ENCODE measurements at regions not wholly inside any gene's neighbourhood (a gene's known extent, or its start where the extent isn't known, plus 50 kb on each side); places are given as distances from the start of the nearest gene placed in this dataset.

DNA sequence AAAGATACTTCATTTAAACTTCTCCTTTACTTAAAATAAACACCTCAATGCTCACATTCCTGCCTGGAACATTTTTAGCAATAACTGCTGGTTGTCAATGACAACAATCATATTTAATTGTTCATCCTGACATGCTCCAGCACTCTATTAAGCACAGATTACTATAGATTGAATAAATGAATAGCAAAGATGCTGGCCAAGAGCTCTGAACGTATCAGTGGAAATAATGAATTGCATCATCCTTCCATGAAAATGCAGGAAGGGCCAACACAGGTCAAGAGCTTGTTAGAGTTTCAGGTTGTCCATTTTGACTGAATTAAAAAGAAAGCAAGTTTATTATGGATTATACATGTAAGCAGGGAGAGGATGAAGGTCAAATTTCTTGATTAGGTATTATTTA lies 994.0 kb downstream of the TSN start:
- CTCF ChIA-PET, result no interaction called here
- POLR2A ChIA-PET (ENCODE audit: low non-redundant PET), result no interaction called here
- H3K27ac ChIP-seq, result no peak overlapping the region

DNA sequence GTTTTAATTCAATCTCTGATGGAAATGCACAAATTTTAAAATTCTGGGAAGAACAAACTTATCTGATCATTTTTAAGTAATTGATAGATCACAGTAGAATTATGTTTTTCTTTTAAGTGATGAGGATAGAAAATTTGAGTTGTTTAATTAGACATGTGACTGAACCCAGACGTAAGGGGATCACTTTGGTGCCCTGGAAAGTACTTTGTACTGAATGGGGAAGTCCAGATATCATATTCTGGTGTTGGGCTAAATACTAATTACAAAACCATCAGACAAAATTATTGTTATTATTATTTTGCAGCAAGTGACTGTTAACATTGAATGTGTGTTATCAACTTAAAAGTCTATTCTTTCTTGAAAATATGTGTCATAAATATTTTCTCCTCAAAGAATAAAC lies 994.6 kb downstream of the TSN start:
- ChIA-PET POLR2A (ENCODE audit: low non-redundant PET) (no interaction called here), CTCF (no interaction called here)
- no peak overlapping the region for H3K27ac ChIP-seq
- DNase-seq (ENCODE audit: low spot score), result no peak
- TF ChIP-seq CTCF (conservative IDR thresholded peaks at IDR 0.05; ENCODE audit: low read depth), result no peak

More for the DNA sequence above, 994.0 kb downstream of the TSN start:
- no peak for TF ChIP-seq CTCF (conservative IDR thresholded peaks at IDR 0.05; ENCODE audit: low read depth)
- no peak for DNase-seq (ENCODE audit: low spot score)

GRCh38 chr2:122750808-122751207 lies 995.4 kb downstream of the TSN start:
- H3K27ac ChIP-seq, result no peak overlapping the region
- no peak for DNase-seq (ENCODE audit: low spot score)
- no peak for TF ChIP-seq CTCF (conservative IDR thresholded peaks at IDR 0.05; ENCODE audit: low read depth)
- CTCF ChIA-PET, result no interaction called here
- POLR2A ChIA-PET (ENCODE audit: low non-redundant PET), result no interaction called here

- ChIA-PET POLR2A (ENCODE audit: low non-redundant PET) (no interaction called here), CTCF (interaction anchor here (0.6 kb wide), 1 partner anchor 20 kb away, joined by 3 read pairs; no protein-coding TSS in a partner anchor)
- TF ChIP-seq CTCF (conservative IDR thresholded peaks at IDR 0.05; ENCODE audit: low read depth), result no peak
- DNase-seq (ENCODE audit: low spot score), result no peak
- H3K27ac ChIP-seq, result no peak overlapping the region
Measured at GRCh38 chr2:122753336-122753735, 997.9 kb downstream of the TSN start.

GRCh38 chr2:122754561-122754960 lies 999.1 kb downstream of the TSN start:
- H3K27ac ChIP-seq, result no peak overlapping the region
- no peak for TF ChIP-seq CTCF (conservative IDR thresholded peaks at IDR 0.05; ENCODE audit: low read depth)
- POLR2A ChIA-PET (ENCODE audit: low non-redundant PET), result no interaction called here
- CTCF ChIA-PET, result interaction anchor here (0.6 kb wide), 1 partner anchor 1940 kb away, joined by 3 read pairs; no protein-coding TSS in a partner anchor
- DNase-seq (ENCODE audit: low spot score), result no peak

DNA sequence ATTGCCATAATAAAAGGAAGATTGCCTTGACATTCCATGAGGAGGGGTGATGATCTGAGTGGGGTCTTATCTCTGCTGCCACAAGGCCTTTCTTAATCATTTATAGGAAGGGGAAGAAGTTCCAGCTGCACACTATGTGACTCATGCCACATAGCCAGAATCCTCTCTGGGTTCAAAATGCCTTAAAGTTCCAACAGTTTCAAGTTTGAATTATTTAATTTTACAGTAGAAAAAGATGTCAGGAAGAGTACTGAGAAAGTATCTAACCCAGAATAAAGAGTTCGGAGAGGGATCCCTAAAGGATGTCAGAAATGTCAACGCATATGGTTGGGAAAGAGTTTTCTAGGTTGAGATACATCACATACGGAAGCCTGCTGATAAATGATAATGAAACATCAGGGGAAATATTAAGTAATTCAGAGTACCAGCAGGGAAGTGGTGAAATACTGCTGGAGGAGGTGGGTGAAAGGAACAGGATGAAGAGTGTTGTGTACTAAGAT lies 999.9 kb downstream of the TSN start:
- no peak for TF ChIP-seq CTCF (conservative IDR thresholded peaks at IDR 0.05; ENCODE audit: low read depth)
- DNase-seq (ENCODE audit: low spot score), result no peak
- ChIA-PET CTCF (no interaction called here), POLR2A (ENCODE audit: low non-redundant PET) (no interaction called here)
- no peak overlapping the region for H3K27ac ChIP-seq

DNA sequence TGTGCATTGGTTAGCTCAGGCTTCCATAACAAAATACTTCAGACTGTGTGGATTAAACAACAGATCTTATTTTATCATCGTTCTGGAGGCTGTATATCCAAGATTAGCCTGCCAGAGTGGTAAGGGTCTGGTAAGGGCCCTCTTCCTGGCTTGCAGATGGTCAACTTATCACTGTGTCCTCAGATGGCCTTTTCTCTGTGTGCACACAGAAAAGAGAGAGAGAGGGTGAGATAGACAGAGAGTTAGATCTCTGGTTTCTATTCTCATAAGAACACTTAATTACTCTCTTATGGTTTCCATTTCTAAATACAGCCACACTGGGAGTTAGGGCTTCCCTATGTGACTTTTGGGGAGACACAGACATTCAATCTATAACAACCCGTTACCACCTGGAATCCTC lies 1003.5 kb downstream of the TSN start:
- POLR2A ChIA-PET (ENCODE audit: low non-redundant PET), result no interaction called here
- no peak for TF ChIP-seq CTCF (conservative IDR thresholded peaks at IDR 0.05; ENCODE audit: low read depth)

More for the DNA sequence above, 1003.5 kb downstream of the TSN start:
- CTCF ChIA-PET, result no interaction called here
- DNase-seq (ENCODE audit: low spot score), result no peak
- H3K27ac ChIP-seq, result no peak overlapping the region
